AG20443 (cell line): ENCODE measurements at regions not wholly inside any gene's neighbourhood (a gene's known extent, or its start where the extent isn't known, plus 50 kb on each side); places are given as distances from the start of the nearest gene placed in this dataset.
"Not testable (repeated sequence)": the region's sequence is repeated elsewhere in the genome, so short reads cannot be mapped to it uniquely, and the experiment has no call there.

Source experiments
- DNase-seq: peaks from one replicate; pipeline ENCODE4 v3.0.0; 2012; ENCODE audit warnings: low spot score, mixed read lengths

GRCh38 chr16:60137891-60138290 lies 1403.8 kb upstream of the GOT2 start:
- DNase-seq = no peak

- DNase-seq = peak; percentile 16
These were observed 1393.1 kb upstream of the GOT2 start for GRCh38 chr16:60127196-60127595.

GRCh38 chr16:60126115-60126514 lies 1392.0 kb upstream of the GOT2 start:
- not testable (repeated sequence) for DNase-seq

- peak; percentile 21 for DNase-seq
These were observed 1389.4 kb upstream of the GOT2 start for GRCh38 chr16:60123392-60124023.

- no peak for DNase-seq
These were observed 1386.5 kb upstream of the GOT2 start for GRCh38 chr16:60120586-60120985.

- DNase-seq = no peak
These were observed 1376.4 kb upstream of the GOT2 start for GRCh38 chr16:60110531-60110930.

GRCh38 chr16:60107871-60108270 lies 1373.8 kb upstream of the GOT2 start:
- no peak for DNase-seq

GRCh38 chr16:60107437-60107836 lies 1373.3 kb upstream of the GOT2 start:
- peak; percentile 70 for DNase-seq

- no peak for DNase-seq
These were observed 1366.3 kb upstream of the GOT2 start for GRCh38 chr16:60100371-60100770.

GRCh38 chr16:60091529-60091928 lies 1357.4 kb upstream of the GOT2 start:
- no peak for DNase-seq

- DNase-seq = no peak
These were observed 1357.0 kb upstream of the GOT2 start for GRCh38 chr16:60091071-60091470.

- DNase-seq = no peak
These were observed 1353.4 kb upstream of the GOT2 start for GRCh38 chr16:60087530-60087929.

- not testable (repeated sequence) for DNase-seq
These were observed 1344.7 kb upstream of the GOT2 start for GRCh38 chr16:60078819-60079218.

GRCh38 chr16:60077861-60078260 lies 1343.7 kb upstream of the GOT2 start:
- DNase-seq = no peak

GRCh38 chr16:60074378-60074777 lies 1340.3 kb upstream of the GOT2 start:
- no peak for DNase-seq

GRCh38 chr16:60073376-60073775 lies 1339.3 kb upstream of the GOT2 start:
- DNase-seq = no peak

GRCh38 chr16:60064026-60064425 lies 1329.9 kb upstream of the GOT2 start:
- no peak for DNase-seq

GRCh38 chr16:60061396-60061795 lies 1327.3 kb upstream of the GOT2 start:
- no peak for DNase-seq

GRCh38 chr16:60060731-60061130 lies 1326.6 kb upstream of the GOT2 start:
- no peak for DNase-seq

- no peak for DNase-seq
These were observed 1325.0 kb upstream of the GOT2 start for GRCh38 chr16:60059141-60059540.

- DNase-seq = no peak
These were observed 1307.6 kb upstream of the GOT2 start for GRCh38 chr16:60041671-60042070.

GRCh38 chr16:60031740-60032139 lies 1297.6 kb upstream of the GOT2 start:
- no peak for DNase-seq

GRCh38 chr16:60027351-60027750 lies 1293.2 kb upstream of the GOT2 start:
- no peak for DNase-seq

- no peak for DNase-seq
These were observed 1279.0 kb upstream of the GOT2 start for GRCh38 chr16:60013076-60013475.

- DNase-seq = no peak
These were observed 1267.4 kb upstream of the GOT2 start for GRCh38 chr16:60001523-60001922.
